GM23248 (cell line): ENCODE measurements at regions not wholly inside any gene's neighbourhood (a gene's known extent, or its start where the extent isn't known, plus 50 kb on each side); places are given as distances from the start of the nearest gene placed in this dataset. TPM values are rescaled to one million over a fixed set of nuclear protein-coding genes. Genes with fewer than 3 reads are reported as not detected.
A peak's percentile ranks its signal among the peaks of the same experiment; 100 is the strongest.

Source experiments
- DNase-seq: peaks from one replicate; pipeline ENCODE4 v3.0.0-alpha.2; 2015
- H2AFZ ChIP-seq: fragments of 200-600 bp; sonication (generic); 2 replicates; pipeline ENCODE4 v1.6.1; 2016; ENCODE audit warnings: antibody characterized with exemption
- H3F3A ChIP-seq: fragments of 200-600 bp; sonication (generic); 2 replicates; pipeline ENCODE4 v1.6.1; 2016; ENCODE audit warnings: mild to moderate bottlenecking, antibody characterized with exemption, mixed run types; ENCODE audit not compliant: insufficient read depth
- H3K27ac ChIP-seq: fragments of 200-600 bp; sonication (generic); 2 replicates; pipeline ENCODE4 v1.5.1; 2016; ENCODE audit warnings: mild to moderate bottlenecking
- H3K27me3 ChIP-seq: fragments of 200-600 bp; sonication (generic); replicated peaks from 2 replicates; pipeline ENCODE4 v1.6.1; 2016; ENCODE audit warnings: mild to moderate bottlenecking; ENCODE audit not compliant: insufficient read depth
- H3K36me3 ChIP-seq: fragments of 200-600 bp; sonication (generic); 2 replicates; pipeline ENCODE4 v1.6.1; 2016; ENCODE audit warnings: low read depth, mild to moderate bottlenecking
- H3K4me1 ChIP-seq: fragments of 200-600 bp; sonication (generic); 2 replicates; pipeline ENCODE4 v1.6.1; 2016; ENCODE audit warnings: mild to moderate bottlenecking; ENCODE audit not compliant: insufficient read depth
- H3K4me2 ChIP-seq: fragments of 200-600 bp; sonication (generic); one replicate; pipeline ENCODE4 v1.6.1; 2016; ENCODE audit warnings: mild to moderate bottlenecking; ENCODE audit not compliant: unreplicated experiment
- H3K4me3 ChIP-seq: fragments of 200-600 bp; sonication (generic); 2 replicates; pipeline ENCODE4 v1.5.1; 2016; ENCODE audit warnings: mild to moderate bottlenecking
- H3K79me2 ChIP-seq: fragments of 200-600 bp; sonication (generic); 2 replicates; pipeline ENCODE4 v1.6.1; 2016; ENCODE audit warnings: mild to moderate bottlenecking; ENCODE audit not compliant: insufficient read depth
- H3K9ac ChIP-seq: fragments of 200-600 bp; sonication (generic); 2 replicates; pipeline ENCODE4 v1.6.1; 2016; ENCODE audit warnings: mild to moderate bottlenecking
- H3K9me2 ChIP-seq: fragments of 200-600 bp; sonication (generic); 2 replicates; pipeline ENCODE4 v1.6.1; 2016; ENCODE audit warnings: mixed run types, mild to moderate bottlenecking, moderate library complexity; ENCODE audit not compliant: insufficient read depth
- H3K9me3 ChIP-seq: fragments of 200-600 bp; sonication (generic); one replicate; pipeline ENCODE4 v1.6.1; 2017; ENCODE audit warnings: low read depth
- H4K20me1 ChIP-seq: fragments of 200-600 bp; sonication (generic); 2 replicates; pipeline ENCODE4 v1.6.0; 2016; ENCODE audit not compliant: insufficient read depth
- EZH2 ChIP-seq: fragments of 200-600 bp; sonication (generic); IDR thresholded peaks from 2 replicates; pipeline ENCODE4 v1.6.1; 2018; ENCODE audit warnings: antibody characterized with exemption, mild to moderate bottlenecking; ENCODE audit not compliant: insufficient read depth, poor library complexity, severe bottlenecking
- EZH2phosphoT487 ChIP-seq: fragments of 200-600 bp; sonication (generic); IDR thresholded peaks from 2 replicates; pipeline ENCODE4 v1.6.1; 2018; ENCODE audit warnings: antibody characterized with exemption, moderate library complexity, mild to moderate bottlenecking, low read depth; ENCODE audit not compliant: insufficient read depth
- WGBS, 2 experiments: methylation state at CpG; one replicate each; pipeline ENCODE4 v1.1.6; 2015 to 2017; ENCODE audit warnings: low lambda C conversion rate in 2 of 2, low coverage in 1 of 2; ENCODE audit errors: missing lambda C conversion rate in 2 of 2; 5-methylcytosine and 5-hydroxymethylcytosine counted together
- in situ Hi-C: fragments of 300-500 bp; cut with MboI; formaldehyde crosslinking; loops from 2 replicates; pipeline ENCODE4 v1.15.0; 2020
- small RNA-seq: library from RNA; depleted of rRNA; stranded (forward); fragments of <200 nt; gene quantifications from one replicate; pipeline ENCODE3, GENCODE V24; 2014; ENCODE audit warnings: low read depth, low replicate concordance

DNA sequence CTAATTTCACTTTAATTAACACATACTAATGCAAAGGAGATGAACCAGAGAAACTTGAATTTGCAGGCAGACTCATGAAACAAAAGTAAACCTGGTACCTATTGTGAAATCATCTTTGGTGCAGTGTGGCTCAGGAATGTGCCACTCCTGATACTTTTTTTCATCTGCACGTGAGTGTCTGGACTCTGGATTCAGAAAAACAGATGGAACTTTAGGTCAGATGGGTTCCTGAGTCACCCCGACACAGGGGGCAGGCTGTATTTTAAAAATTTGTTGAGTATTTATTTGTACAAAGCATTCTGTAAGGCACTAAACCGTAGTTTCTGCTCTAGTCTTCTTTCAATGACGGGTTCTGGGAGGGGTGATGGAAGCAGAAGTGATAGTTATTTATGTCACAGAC is 52.2 kb upstream of the TUT7 start:
- no peaks in the 10 kb centered on the region for H3K79me2 ChIP-seq
- no peaks in the 10 kb centered on the region for H4K20me1 ChIP-seq
- WGBS, 2 experiments: 2 to 3% methylated on average over 4 of the region's 4 CpGs
- H3K9me2 ChIP-seq: no peaks in the 10 kb centered on the region
- no peaks in the 10 kb centered on the region for H3K9me3 ChIP-seq
- no peaks in the 10 kb centered on the region for H3K27me3 ChIP-seq
- peak overlapping the region; percentile 87 for H3K4me2 ChIP-seq
- H3F3A ChIP-seq: peaks cover 32% of the 10 kb centered on the region
- in situ Hi-C loops: no loop called here
- peak; percentile 83 for DNase-seq
- peak overlapping the region; percentile 88 for H3K27ac ChIP-seq
- peaks cover 30% of the 10 kb centered on the region for H3K4me1 ChIP-seq
- H2AFZ ChIP-seq: peak overlapping the region; percentile 29; the same call in 1 of the 2 replicates
- TF ChIP-seq EZH2phosphoT487 (no peak), EZH2 (no peak)
- H3K36me3 ChIP-seq: no peaks in the 10 kb centered on the region
- peak overlapping the region; percentile 60 for H3K9ac ChIP-seq
- peak overlapping the region; percentile 58 for H3K4me3 ChIP-seq

DNA sequence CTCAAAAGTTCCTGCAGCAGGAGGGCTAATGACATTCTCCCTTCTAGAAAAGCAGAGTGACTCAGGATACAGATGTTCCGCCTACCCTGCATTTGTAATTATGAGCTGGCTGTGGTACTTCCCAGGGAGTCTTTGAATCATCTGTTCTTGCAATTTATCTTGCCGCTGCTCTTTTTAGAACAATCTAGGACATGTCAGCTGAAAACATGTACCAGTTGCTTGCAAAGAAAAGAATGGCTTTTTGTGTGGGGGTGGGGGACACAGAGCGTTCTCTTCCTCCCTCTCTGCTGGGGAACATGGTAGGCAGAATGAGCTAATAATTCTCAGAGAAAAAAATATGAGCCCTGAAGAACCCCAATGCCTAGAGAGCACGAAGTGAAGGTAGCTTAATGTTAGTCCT is 51.7 kb upstream of the TUT7 start:
- H3K9me2 ChIP-seq: no peaks in the 10 kb centered on the region
- 9 to 14% methylated on average over 4 of the region's 4 CpGs for WGBS, 2 experiments
- peaks cover 32% of the 10 kb centered on the region for H3F3A ChIP-seq
- no peaks in the 10 kb centered on the region for H4K20me1 ChIP-seq
- peaks cover 30% of the 10 kb centered on the region for H3K4me1 ChIP-seq
- peak overlapping the region; percentile 87 for H3K4me2 ChIP-seq
- peak; percentile 95 for DNase-seq
- H3K9ac ChIP-seq: peak overlapping the region; percentile 60
- H3K79me2 ChIP-seq: no peaks in the 10 kb centered on the region
- H3K4me3 ChIP-seq: peak overlapping the region; percentile 58
- H3K36me3 ChIP-seq: no peaks in the 10 kb centered on the region
- peak overlapping the region; percentile 88 for H3K27ac ChIP-seq
- H3K9me3 ChIP-seq: no peaks in the 10 kb centered on the region
- TF ChIP-seq EZH2 (no peak), EZH2phosphoT487 (no peak)
- 0 out of 2 replicates have a peak overlapping the region, but pooled peaks have one; percentile 29 for H2AFZ ChIP-seq
- no peaks in the 10 kb centered on the region for H3K27me3 ChIP-seq
- in situ Hi-C loops: no loop called here

DNA sequence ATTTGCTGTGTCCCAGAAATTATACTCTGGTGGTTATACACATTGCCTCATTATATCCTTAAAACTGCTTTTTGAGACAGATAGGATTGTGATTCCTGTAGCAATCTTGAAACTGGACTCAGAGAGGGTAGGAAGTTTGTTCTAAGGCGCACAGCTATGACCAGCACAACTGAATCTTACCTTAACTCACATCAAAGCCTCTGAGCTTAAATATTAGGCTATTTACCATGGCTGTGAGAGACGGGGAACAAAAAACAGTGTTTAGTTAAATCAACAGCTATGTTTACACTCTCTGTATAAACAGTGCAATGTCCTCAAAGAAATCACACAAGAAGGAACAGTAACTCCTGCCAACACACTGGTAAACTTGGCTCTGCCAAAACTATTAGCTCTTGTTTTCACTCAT is 50.9 kb upstream of the TUT7 start:
- WGBS, 2 experiments: 52 to 57% methylated on average over 2 of the region's 2 CpGs
- Histone ChIP-seq H3K79me2 (no peaks in the 10 kb centered on the region), H3K36me3 (no peaks in the 10 kb centered on the region), H2AFZ (no peak overlapping the region), H3K9me2 (no peaks in the 10 kb centered on the region), H3K4me2 (no peak overlapping the region), H3K27me3 (no peaks in the 10 kb centered on the region), H3F3A (peaks cover 32% of the 10 kb centered on the region), H3K9me3 (no peaks in the 10 kb centered on the region), H3K4me3 (no peak overlapping the region), H3K4me1 (peaks cover 30% of the 10 kb centered on the region), H4K20me1 (no peaks in the 10 kb centered on the region), H3K27ac (no peak overlapping the region), H3K9ac (no peak overlapping the region)
- TF ChIP-seq EZH2phosphoT487 (no peak), EZH2 (no peak)
- in situ Hi-C loops: no loop called here
- no peak for DNase-seq

Small RNAs in the stretch of these regions (small RNA-seq; reads per million reads assigned to genes)
- gene AL158828.1 (not detected), gene RNU2-36P (5.7 reads per million, percentile 80 among the genes with 10 or more reads in this experiment)
